H1 (cell line): ENCODE measurements at regions not wholly inside any gene's neighbourhood (a gene's known extent, or its start where the extent isn't known, plus 50 kb on each side); places are given as distances from the start of the nearest gene placed in this dataset.

Experiments
- CTCF ChIA-PET: fragments of 300-600 bp; sonication (Branson Sonifier 250); formaldehyde crosslinking; loops from one replicate; lab custom pipeline; 2021; ENCODE audit not compliant: partially characterized antibody; lab: Charles Lee
- POLR2A ChIA-PET: fragments of 300-600 bp; sonication (Branson Sonifier 250); formaldehyde crosslinking; loops from one replicate; lab custom pipeline; 2021; ENCODE audit warnings: inconsistent platforms; ENCODE audit not compliant: partially characterized antibody; lab: Charles Lee
- DNase-seq, 2 experiments: peaks; one replicate each; pipeline versions ENCODE4 v3.0.0 to v3.0.0-alpha.2; 2010 to 2022; ENCODE audit warnings: low spot score in 2 of 2, low read depth in 1 of 2, mixed read lengths in 1 of 2
- FAIRE-seq: peaks from 2 replicates; lab custom pipeline; 2011; peaks lifted over from hg19 to GRCh38; lab: Jason Lieb, UNC
- H2AFZ ChIP-seq: 2 replicates; pipeline ENCODE4 v1.8.1; 2012; ENCODE audit warnings: low read length, inconsistent platforms
- H2AK5ac ChIP-seq: 2 replicates; pipeline ENCODE4 v1.6.1; 2013; ENCODE audit warnings: low read depth, low read length
- H2BK120ac ChIP-seq: replicated peaks from 2 replicates; pipeline ENCODE3; 2013; ENCODE audit warnings: low read depth, low read length, inconsistent platforms
- H2BK12ac ChIP-seq: 2 replicates; pipeline ENCODE4 v1.6.1; 2013; ENCODE audit warnings: low read depth, low read length
- H2BK15ac ChIP-seq: 2 replicates; pipeline ENCODE4 v1.6.1; 2013; ENCODE audit warnings: low read length
- H2BK20ac ChIP-seq: 2 replicates; pipeline ENCODE4 v1.6.1; 2013; ENCODE audit warnings: low read length
- H2BK5ac ChIP-seq: 2 replicates; pipeline ENCODE4 v1.6.1; 2013; ENCODE audit warnings: low read depth, low read length
- H3K14ac ChIP-seq: 2 replicates; pipeline ENCODE4 v1.6.1; 2013; ENCODE audit warnings: inconsistent platforms; ENCODE audit not compliant: insufficient read length
- H3K18ac ChIP-seq: 2 replicates; pipeline ENCODE4 v1.6.1; 2013; ENCODE audit warnings: low read length; ENCODE audit errors: extremely low read depth
- H3K23ac ChIP-seq: 2 replicates; pipeline ENCODE4 v1.6.1; 2013; ENCODE audit warnings: inconsistent platforms; ENCODE audit not compliant: insufficient read length
- H3K23me2 ChIP-seq: 2 replicates; pipeline ENCODE4 v1.6.1; 2013; ENCODE audit warnings: low read depth, low read length
- H3K27ac ChIP-seq: 2 replicates; pipeline ENCODE4 v1.6.1; 2011; ENCODE audit warnings: low read depth, low read length, inconsistent platforms
- H3K27me3 ChIP-seq, 4 experiments: replicated peaks in 1 of 4; 1 replicate in 1 of 4; 2 replicates in 3 of 4; pipeline versions ENCODE4 v1.6.1 to v1.8.1; 2011 to 2013; ENCODE audit warnings: low read length in 3 of 4, mild to moderate bottlenecking in 3 of 4, inconsistent platforms in 2 of 4, mixed read lengths in 2 of 4, moderate library complexity in 1 of 4; ENCODE audit not compliant: control insufficient read depth in 3 of 4, insufficient read depth in 3 of 4; ENCODE audit errors: extremely low read depth in 1 of 4
- H3K36me3 ChIP-seq, 4 experiments: 2 replicates each; pipeline versions ENCODE4 v1.6.1 to v1.8.1; 2011 to 2013; ENCODE audit warnings: mild to moderate bottlenecking in 4 of 4, low read length in 3 of 4, moderate library complexity in 2 of 4, control low read depth in 1 of 4, inconsistent platforms in 1 of 4; ENCODE audit not compliant: insufficient read depth in 4 of 4, control insufficient read depth in 2 of 4
- H3K4ac ChIP-seq: replicated peaks from 2 replicates; pipeline ENCODE3; 2013; ENCODE audit warnings: low read length, low read depth, mixed read lengths, inconsistent platforms; ENCODE audit not compliant: insufficient read length
- H3K4me1 ChIP-seq, 4 experiments: replicated peaks in 1 of 4; 1 replicate in 1 of 4; 2 replicates in 3 of 4; pipeline versions ENCODE4 v1.6.1 to v1.8.1; 2011 to 2013; ENCODE audit warnings: low read length in 3 of 4, inconsistent platforms in 2 of 4, mixed read lengths in 1 of 4; ENCODE audit not compliant: insufficient read depth in 4 of 4, control insufficient read depth in 3 of 4
- H3K4me2 ChIP-seq, 2 experiments: 2 replicates each; pipeline versions ENCODE4 v1.6.1 to v1.8.1; 2011 to 2013; ENCODE audit warnings: low read depth in 2 of 2, low read length in 2 of 2, control low read depth in 1 of 2, inconsistent platforms in 1 of 2, mild to moderate bottlenecking in 1 of 2; ENCODE audit not compliant: insufficient read depth in 1 of 2
- H3K4me3 ChIP-seq, 4 experiments: fragments of 200-600, 300-600 bp in 1 of 4; sonication (generic), shearing (Covaris generic), sonication (Bioruptor Twin) in 1 of 4; 2 replicates each; pipeline versions ENCODE4 v1.5.1 to v1.8.1; 2011 to 2016; ENCODE audit warnings: low read length in 4 of 4, low read depth in 3 of 4, control low read depth in 2 of 4, inconsistent platforms in 2 of 4, mild to moderate bottlenecking in 2 of 4, mixed read lengths in 1 of 4, moderate library complexity in 1 of 4; ENCODE audit not compliant: insufficient read depth in 2 of 4; ENCODE audit errors: extremely low read depth in 1 of 4
- H3K56ac ChIP-seq: replicated peaks from 2 replicates; pipeline ENCODE3; 2013; ENCODE audit warnings: low read depth, mild to moderate bottlenecking, mixed read lengths, low read length, inconsistent platforms; ENCODE audit not compliant: insufficient read length
- H3K79me1 ChIP-seq: 2 replicates; pipeline ENCODE4 v1.6.1; 2013; ENCODE audit warnings: low read depth, low read length, control low read depth
- H3K79me2 ChIP-seq, 2 experiments: 2 replicates each; pipeline versions ENCODE4 v1.6.1 to v1.8.1; 2012 to 2013; ENCODE audit warnings: low read length in 2 of 2, mild to moderate bottlenecking in 2 of 2, inconsistent platforms in 1 of 2; ENCODE audit not compliant: insufficient read depth in 2 of 2, control insufficient read depth in 1 of 2
- H3K9ac ChIP-seq, 4 experiments: replicated peaks in 1 of 4; 1 replicate in 1 of 4; 2 replicates in 3 of 4; pipeline versions ENCODE4 v1.6.1 to v1.8.1; 2011 to 2013; ENCODE audit warnings: low read depth in 3 of 4, low read length in 3 of 4, control low read depth in 2 of 4, mild to moderate bottlenecking in 2 of 4, moderate library complexity in 2 of 4, inconsistent platforms in 1 of 4; ENCODE audit errors: extremely low read depth in 1 of 4
- H3K9me3 ChIP-seq, 2 experiments: 2 replicates each; pipeline versions ENCODE4 v1.6.1 to v1.8.1; 2012 to 2013; ENCODE audit warnings: mild to moderate bottlenecking in 2 of 2, moderate library complexity in 2 of 2, control low read depth in 1 of 2, inconsistent platforms in 1 of 2, low read depth in 1 of 2, low read length in 1 of 2, mixed read lengths in 1 of 2; ENCODE audit not compliant: insufficient read depth in 2 of 2
- H4K20me1 ChIP-seq, 2 experiments: replicated peaks in 1 of 2; 2 replicates each; pipeline versions ENCODE3 to v1.8.1; 2011 to 2013; ENCODE audit warnings: inconsistent platforms in 2 of 2, low read length in 2 of 2, mild to moderate bottlenecking in 1 of 2; ENCODE audit not compliant: insufficient read depth in 2 of 2, control insufficient read depth in 1 of 2
- H4K5ac ChIP-seq: 2 replicates; pipeline ENCODE4 v1.6.1; 2013; ENCODE audit warnings: low read length, low read depth, mixed read lengths, inconsistent platforms; ENCODE audit not compliant: insufficient read length
- H4K8ac ChIP-seq: 2 replicates; pipeline ENCODE4 v1.8.0; 2013; ENCODE audit warnings: mild to moderate bottlenecking, moderate library complexity, low read length, inconsistent platforms; ENCODE audit not compliant: insufficient read depth; ENCODE audit errors: extremely low read depth
- H4K91ac ChIP-seq: replicated peaks from 2 replicates; pipeline ENCODE3; 2013; ENCODE audit warnings: low read length, mixed read lengths, inconsistent platforms; ENCODE audit not compliant: insufficient read length
- WGBS, 2 experiments: shearing (Covaris generic) in 1 of 2; methylation state at CpG; one replicate each; pipeline versions ENCODE4 v1.1.6 to v1.1.7; 2013 to 2015; ENCODE audit warnings: low lambda C conversion rate in 2 of 2, mixed read lengths in 2 of 2, inconsistent platforms in 1 of 2, low coverage in 1 of 2, missing lambda C conversion rate in 1 of 2; ENCODE audit not compliant: insufficient replicate concordance in 2 of 2, insufficient coverage in 1 of 2, insufficient read length in 1 of 2; ENCODE audit errors: extremely low coverage in 1 of 2, missing lambda C conversion rate in 1 of 2; 5-methylcytosine and 5-hydroxymethylcytosine counted together
- TF ChIP-seq, protein P1 (sequence below): fragments of 300-600 bp; sonication (generic); IDR thresholded peaks from 2 replicates; pipeline ENCODE4 v1.7.1; 2012; ENCODE audit warnings: low read length, moderate library complexity, mild to moderate bottlenecking, inconsistent platforms; ENCODE audit not compliant: insufficient replicate concordance

DNA sequence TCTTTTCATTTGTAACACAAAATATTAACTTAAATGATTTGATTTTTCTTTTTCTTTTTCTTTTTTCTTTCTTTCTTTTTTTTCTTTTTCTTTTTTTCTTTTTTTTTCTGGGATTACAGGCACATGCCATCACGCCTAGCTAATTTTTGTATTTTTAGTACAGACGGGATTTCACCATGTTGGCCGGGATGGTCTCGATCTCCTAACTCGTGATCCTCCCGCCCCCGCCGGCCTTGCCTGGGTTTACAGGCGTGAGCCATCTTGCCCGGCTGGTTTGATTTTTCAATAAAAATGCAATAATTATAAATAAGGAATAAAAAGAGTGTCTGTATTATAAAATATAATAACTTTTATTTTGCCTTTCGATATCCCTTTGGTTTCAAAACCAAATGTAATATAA lies 146.7 kb upstream of the RGS18 start:
- Histone ChIP-seq H4K91ac (no peak overlapping the region), H3K27ac (no peak overlapping the region), H3K4me1 (no peaks in the 10 kb centered on the region), H3K14ac (no peak overlapping the region), H3K9ac (no peak overlapping the region), H3K56ac (no peak overlapping the region), H3K18ac (no peak overlapping the region), H4K8ac (no peak overlapping the region), H3K23me2 (no peaks in the 10 kb centered on the region), H3K9me3 (no peaks in the 10 kb centered on the region), H3K79me2 (no peaks in the 10 kb centered on the region), H4K5ac (no peak overlapping the region), H3K4me2 (no peak overlapping the region), H4K20me1 (no peaks in the 10 kb centered on the region), H3K23ac (no peak overlapping the region), H2BK15ac (no peak overlapping the region), H2BK20ac (no peak overlapping the region), H2AFZ (no peak overlapping the region), H2BK12ac (no peak overlapping the region), H3K4ac (no peak overlapping the region), H3K4me3 (no peak overlapping the region), H2AK5ac (no peak overlapping the region), H3K79me1 (no peaks in the 10 kb centered on the region), H2BK5ac (no peak overlapping the region), H2BK120ac (no peak overlapping the region), H3K27me3 (no peaks in the 10 kb centered on the region), H3K36me3 (no peaks in the 10 kb centered on the region)
- DNase-seq: no peak
- CTCF ChIA-PET: no interaction called here
- FAIRE-seq: no peak
- 100% methylated on average over 10 of the region's 11 CpGs; no CpG with 5 or more reads in 1 of the 2 experiments for WGBS, 2 experiments
- POLR2A ChIA-PET: no interaction called here
- TF ChIP-seq, protein P1, sequence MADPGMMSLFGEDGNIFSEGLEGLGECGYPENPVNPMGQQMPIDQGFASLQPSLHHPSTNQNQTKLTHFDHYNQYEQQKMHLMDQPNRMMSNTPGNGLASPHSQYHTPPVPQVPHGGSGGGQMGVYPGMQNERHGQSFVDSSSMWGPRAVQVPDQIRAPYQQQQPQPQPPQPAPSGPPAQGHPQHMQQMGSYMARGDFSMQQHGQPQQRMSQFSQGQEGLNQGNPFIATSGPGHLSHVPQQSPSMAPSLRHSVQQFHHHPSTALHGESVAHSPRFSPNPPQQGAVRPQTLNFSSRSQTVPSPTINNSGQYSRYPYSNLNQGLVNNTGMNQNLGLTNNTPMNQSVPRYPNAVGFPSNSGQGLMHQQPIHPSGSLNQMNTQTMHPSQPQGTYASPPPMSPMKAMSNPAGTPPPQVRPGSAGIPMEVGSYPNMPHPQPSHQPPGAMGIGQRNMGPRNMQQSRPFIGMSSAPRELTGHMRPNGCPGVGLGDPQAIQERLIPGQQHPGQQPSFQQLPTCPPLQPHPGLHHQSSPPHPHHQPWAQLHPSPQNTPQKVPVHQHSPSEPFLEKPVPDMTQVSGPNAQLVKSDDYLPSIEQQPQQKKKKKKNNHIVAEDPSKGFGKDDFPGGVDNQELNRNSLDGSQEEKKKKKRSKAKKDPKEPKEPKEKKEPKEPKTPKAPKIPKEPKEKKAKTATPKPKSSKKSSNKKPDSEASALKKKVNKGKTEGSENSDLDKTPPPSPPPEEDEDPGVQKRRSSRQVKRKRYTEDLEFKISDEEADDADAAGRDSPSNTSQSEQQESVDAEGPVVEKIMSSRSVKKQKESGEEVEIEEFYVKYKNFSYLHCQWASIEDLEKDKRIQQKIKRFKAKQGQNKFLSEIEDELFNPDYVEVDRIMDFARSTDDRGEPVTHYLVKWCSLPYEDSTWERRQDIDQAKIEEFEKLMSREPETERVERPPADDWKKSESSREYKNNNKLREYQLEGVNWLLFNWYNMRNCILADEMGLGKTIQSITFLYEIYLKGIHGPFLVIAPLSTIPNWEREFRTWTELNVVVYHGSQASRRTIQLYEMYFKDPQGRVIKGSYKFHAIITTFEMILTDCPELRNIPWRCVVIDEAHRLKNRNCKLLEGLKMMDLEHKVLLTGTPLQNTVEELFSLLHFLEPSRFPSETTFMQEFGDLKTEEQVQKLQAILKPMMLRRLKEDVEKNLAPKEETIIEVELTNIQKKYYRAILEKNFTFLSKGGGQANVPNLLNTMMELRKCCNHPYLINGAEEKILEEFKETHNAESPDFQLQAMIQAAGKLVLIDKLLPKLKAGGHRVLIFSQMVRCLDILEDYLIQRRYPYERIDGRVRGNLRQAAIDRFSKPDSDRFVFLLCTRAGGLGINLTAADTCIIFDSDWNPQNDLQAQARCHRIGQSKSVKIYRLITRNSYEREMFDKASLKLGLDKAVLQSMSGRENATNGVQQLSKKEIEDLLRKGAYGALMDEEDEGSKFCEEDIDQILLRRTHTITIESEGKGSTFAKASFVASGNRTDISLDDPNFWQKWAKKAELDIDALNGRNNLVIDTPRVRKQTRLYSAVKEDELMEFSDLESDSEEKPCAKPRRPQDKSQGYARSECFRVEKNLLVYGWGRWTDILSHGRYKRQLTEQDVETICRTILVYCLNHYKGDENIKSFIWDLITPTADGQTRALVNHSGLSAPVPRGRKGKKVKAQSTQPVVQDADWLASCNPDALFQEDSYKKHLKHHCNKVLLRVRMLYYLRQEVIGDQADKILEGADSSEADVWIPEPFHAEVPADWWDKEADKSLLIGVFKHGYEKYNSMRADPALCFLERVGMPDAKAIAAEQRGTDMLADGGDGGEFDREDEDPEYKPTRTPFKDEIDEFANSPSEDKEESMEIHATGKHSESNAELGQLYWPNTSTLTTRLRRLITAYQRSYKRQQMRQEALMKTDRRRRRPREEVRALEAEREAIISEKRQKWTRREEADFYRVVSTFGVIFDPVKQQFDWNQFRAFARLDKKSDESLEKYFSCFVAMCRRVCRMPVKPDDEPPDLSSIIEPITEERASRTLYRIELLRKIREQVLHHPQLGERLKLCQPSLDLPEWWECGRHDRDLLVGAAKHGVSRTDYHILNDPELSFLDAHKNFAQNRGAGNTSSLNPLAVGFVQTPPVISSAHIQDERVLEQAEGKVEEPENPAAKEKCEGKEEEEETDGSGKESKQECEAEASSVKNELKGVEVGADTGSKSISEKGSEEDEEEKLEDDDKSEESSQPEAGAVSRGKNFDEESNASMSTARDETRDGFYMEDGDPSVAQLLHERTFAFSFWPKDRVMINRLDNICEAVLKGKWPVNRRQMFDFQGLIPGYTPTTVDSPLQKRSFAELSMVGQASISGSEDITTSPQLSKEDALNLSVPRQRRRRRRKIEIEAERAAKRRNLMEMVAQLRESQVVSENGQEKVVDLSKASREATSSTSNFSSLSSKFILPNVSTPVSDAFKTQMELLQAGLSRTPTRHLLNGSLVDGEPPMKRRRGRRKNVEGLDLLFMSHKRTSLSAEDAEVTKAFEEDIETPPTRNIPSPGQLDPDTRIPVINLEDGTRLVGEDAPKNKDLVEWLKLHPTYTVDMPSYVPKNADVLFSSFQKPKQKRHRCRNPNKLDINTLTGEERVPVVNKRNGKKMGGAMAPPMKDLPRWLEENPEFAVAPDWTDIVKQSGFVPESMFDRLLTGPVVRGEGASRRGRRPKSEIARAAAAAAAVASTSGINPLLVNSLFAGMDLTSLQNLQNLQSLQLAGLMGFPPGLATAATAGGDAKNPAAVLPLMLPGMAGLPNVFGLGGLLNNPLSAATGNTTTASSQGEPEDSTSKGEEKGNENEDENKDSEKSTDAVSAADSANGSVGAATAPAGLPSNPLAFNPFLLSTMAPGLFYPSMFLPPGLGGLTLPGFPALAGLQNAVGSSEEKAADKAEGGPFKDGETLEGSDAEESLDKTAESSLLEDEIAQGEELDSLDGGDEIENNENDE: no peak
